ENCODE measurements at regions not wholly inside any gene's neighbourhood (a gene's known extent, or its start where the extent isn't known, plus 50 kb on each side); places are given as distances from the start of the nearest gene placed in this dataset.
A peak's percentile ranks its signal among the peaks of the same experiment; 100 is the strongest.
"Not testable (repeated sequence)": the region's sequence is repeated elsewhere in the genome, so short reads cannot be mapped to it uniquely, and the experiment has no call there.

DNA sequence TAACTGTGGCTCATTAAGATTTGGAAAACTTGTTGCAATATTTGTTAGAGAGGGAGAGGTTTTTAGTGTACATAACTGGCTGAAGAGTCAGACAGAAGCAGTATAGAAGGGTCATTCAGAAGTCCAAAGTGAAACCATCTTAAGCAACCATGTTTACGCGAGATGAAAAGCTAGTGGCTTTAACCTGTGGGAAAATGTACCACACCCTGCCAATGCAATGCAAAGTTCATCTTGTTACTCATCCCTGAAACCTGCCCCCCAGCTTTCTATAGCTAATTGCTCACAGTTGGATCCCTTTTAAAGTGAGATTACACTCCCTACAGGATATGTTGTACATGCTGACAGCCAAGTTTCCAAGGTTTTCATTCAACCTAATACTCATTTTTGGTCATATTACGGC lies 96.7 kb upstream of the RAPGEF2 start:
- no peak for DNase-seq (ENCODE audit: low spot score)

DNA sequence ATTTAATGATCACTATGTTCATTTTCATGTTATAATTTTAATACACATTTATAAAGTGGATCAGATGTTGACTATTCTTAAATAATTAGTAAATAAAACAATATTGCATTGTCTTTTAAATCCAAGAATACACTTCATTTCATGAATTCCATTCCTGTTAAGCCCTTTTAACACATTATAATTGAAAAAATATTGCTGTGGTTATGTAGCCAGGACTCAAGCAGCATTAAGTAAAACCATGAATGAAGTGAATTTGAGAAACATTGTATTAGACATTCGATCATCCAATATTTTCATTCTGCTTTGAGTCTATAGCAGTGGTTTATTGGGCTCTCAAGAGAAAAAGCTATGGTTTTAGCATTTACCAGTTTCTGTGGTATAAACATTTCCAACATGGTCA lies 94.2 kb upstream of the RAPGEF2 start:
- DNase-seq (ENCODE audit: low spot score) = no peak

DNA sequence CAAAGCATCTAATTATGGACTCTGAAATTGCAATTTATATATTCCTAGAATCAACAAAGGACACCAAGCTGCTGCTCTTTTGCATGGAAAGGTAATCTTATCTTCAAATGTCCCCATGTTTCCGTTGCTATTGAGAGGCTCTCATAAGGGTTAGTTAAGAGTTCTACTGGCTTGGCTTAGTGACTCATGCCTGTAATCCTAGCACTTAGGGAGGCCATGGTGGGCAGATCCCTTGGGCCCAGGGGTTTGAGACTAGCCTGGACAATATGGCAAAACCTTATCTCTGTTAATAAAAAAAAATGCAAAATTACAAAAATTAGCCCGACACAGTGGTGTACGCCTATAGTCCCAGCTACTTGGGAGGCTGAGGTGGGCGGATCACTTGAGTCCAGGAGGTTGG lies 93.4 kb upstream of the RAPGEF2 start:
- DNase-seq (ENCODE audit: low spot score) = no peak

GRCh38 chr4:159010100-159010499 lies 92.8 kb upstream of the RAPGEF2 start:
- DNase-seq (ENCODE audit: low spot score) = no peak

DNA sequence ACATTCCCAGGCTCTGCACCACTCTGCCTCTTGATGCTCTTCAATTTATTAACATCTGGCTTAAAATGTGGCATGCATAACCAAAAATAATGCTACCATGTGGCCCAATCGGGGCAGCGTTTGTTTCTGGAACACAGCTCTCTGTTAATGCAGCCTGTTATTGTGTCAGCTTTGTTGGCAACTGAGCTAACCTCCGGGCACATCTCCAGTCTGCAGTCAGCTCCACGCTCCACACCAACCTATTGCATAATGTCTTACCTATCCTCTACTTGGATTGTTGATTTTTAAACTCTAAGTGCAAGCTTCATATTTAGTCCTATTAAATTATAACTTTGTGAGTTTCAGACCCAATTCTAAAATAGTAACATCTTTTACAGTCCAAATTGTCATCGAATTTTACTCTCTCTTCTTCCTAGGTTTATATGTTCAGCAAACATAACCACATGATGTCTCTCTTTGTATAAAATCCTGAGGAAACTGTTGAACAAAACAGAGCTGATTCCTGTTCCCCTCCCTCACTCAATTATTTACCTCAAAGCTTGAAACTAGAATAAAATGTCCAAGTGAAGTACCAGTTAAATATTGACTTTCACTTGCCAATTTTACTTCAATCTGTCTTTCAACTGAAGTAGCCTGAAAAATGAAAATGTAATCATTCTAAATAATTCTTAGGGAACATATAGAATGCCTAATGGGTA lies 92.2 kb upstream of the RAPGEF2 start:
- peak; percentile 27 for DNase-seq (ENCODE audit: low spot score)

DNA sequence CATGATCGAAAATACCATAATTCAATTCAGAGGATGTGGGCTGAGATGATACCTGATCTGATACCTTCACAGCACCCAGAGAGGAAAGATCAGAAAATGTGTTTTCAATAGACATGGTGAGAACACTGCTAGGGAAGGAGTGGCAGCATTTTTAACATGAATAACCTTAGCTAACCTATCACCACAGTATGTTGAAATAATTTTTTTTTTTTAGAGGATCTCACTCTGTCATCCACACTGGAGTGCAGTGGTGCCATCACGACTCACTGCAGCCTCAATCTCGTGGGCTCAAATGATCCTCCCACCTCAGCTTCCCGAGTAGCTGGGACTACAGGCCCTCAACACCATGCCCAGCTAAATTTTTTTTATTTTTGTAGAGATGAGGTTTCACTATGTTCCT lies 90.5 kb upstream of the RAPGEF2 start:
- no peak for DNase-seq (ENCODE audit: low spot score)

DNA sequence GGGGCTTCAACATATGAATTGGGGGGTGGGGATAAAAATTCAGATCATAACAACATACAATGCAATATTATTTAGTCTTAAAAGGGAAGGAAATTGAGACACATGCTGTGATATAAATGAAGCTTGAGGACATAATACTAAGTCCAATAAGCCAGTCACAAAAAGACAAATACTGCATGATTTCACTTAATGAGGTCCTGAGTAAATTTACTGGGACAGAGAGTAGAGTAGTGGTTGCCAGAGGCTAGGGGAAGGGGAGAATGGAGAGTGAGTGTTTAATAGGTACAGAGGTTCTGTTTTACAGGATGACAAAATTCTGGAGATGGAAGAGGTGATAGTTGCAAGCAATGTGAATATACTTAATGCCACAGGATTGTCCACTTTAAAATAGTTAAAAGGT lies 89.2 kb upstream of the RAPGEF2 start:
- no peak for DNase-seq (ENCODE audit: low spot score)

GRCh38 chr4:159014859-159015258 lies 88.0 kb upstream of the RAPGEF2 start:
- no peak for DNase-seq (ENCODE audit: low spot score)

DNA sequence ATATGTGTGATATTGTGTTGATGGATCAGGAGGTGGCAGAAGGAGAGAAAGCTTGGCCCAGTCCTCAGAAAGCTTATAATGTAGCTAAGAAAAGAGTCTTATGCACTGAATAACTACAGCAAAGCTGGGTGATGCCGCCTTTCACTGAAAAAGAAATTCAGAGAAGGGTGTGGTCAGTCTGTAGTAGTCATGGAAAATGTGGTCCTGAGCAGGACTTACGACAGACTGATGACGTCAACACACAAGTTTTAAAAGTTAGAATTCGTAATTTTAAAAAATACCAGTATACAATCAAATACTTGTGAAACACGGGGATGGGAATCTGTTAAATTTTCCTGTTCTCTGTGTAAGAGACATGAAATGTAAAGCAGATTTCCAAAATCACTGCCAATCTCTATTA lies 87.0 kb upstream of the RAPGEF2 start:
- DNase-seq (ENCODE audit: low spot score) = no peak

- no peak for DNase-seq (ENCODE audit: low spot score)
Observed at GRCh38 chr4:159016593-159017024, 86.3 kb upstream of the RAPGEF2 start.

GRCh38 chr4:159017323-159018026 lies 85.4 kb upstream of the RAPGEF2 start:
- no peak for DNase-seq (ENCODE audit: low spot score)

DNA sequence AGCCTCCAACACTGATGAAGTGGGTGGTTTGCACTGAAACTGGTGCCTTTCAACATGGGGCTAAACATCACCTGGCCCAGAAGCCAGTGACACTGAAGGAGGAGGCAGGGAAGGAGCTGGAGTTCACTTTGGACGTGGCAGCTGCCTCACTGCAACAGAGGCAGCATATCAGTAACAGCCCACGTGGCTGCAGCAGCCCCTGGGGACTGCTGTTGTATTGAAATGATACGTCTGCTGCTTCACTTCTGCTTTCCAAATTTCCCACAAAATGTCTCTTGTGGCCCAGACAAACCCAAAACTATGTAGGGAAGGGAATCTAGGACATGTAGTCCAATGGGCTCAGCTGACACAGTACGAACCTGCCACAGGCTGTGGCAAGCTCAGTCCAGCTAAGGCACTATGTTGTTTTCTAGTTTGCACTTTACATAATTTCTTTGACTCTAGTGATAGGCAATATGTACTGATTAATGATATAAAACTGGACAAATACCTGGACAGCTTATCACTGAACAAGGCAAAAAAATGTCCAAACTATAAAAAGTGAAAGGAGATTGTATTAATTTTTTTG lies 84.7 kb upstream of the RAPGEF2 start:
- no peak for DNase-seq (ENCODE audit: low spot score)

DNA sequence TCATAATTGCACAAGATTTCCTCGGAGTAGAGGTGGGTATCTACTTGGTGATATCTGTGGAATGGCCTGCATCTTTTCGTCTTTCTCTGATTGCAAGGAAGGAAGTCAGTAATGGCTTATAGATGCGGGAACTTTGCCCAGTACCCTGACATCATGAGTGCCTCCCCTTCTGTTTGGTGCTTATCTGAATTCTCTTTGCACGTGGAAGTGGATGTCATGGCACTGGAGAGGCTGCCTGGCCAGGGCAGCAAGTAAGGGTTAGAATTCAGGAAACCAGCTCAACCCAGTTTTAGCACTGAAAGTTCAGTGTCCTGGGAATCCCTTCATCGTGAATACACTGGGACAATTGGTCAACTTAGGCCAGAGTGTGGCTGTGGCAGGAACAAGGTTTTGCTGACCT lies 83.5 kb upstream of the RAPGEF2 start:
- DNase-seq (ENCODE audit: low spot score) = no peak

DNA sequence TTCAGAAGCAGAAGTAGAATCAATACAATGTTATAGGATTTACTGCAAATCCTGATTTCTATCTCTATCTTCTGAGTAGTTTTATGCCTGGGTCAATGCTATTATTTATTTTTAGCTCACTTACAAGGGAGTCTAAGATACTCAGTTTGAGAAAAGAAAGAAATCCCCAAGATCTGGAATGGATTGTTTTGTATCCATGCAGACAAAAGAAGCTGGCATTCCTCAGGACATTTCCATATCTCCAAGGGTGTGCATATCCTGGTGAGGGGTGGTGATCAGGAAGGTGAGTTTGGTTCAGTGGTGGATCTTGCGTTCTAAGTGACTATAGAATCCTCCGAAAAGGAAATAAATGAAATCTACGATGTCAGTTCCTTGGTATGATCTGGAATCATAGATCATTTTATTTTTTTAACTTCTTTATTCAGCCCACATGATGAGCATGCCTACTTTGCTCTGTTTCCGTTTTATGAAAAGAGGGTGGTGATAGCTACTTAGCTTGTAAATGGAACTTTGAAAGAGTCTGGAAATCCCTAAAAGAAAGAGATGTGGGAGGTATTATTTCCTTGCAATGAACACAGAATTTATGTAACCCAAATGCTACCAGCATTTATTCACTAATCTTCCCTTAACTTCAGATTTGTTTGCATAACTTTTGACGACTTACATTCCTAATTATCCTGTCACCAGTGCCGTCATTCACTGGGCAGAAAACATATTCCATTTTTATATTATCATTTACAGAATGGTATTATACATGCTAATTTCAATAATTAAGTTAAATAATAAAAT lies 81.1 kb upstream of the RAPGEF2 start:
- no peak for DNase-seq (ENCODE audit: low spot score)

GRCh38 chr4:159023741-159024140 lies 79.1 kb upstream of the RAPGEF2 start:
- DNase-seq (ENCODE audit: low spot score) = no peak

- DNase-seq (ENCODE audit: low spot score) = no peak
Observed at GRCh38 chr4:159024266-159024665, 78.6 kb upstream of the RAPGEF2 start.

GRCh38 chr4:159024828-159025227 lies 78.1 kb upstream of the RAPGEF2 start:
- DNase-seq (ENCODE audit: low spot score) = no peak

GRCh38 chr4:159026329-159026728 lies 76.5 kb upstream of the RAPGEF2 start:
- DNase-seq (ENCODE audit: low spot score) = no peak

DNA sequence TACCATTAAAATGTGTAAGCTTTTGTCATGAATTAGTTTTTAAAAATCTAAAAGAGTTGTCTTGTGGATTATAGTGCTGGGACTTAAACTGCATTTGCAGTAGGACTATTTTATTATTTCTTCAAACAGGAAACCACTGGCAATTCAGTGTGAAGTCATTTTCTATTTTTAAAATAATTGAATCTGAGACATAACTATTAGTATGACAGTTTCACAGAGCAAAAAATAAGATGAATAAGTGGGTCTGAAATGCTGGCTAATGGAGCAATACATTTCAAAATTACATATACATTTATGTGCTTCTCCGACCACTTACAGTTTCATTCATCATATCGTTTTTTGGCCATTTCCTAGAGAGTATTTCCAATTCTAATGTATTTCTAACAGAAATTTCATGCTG lies 75.3 kb upstream of the RAPGEF2 start:
- no peak for DNase-seq (ENCODE audit: low spot score)

GRCh38 chr4:159029481-159029880 lies 73.4 kb upstream of the RAPGEF2 start:
- no peak for DNase-seq (ENCODE audit: low spot score)

DNA sequence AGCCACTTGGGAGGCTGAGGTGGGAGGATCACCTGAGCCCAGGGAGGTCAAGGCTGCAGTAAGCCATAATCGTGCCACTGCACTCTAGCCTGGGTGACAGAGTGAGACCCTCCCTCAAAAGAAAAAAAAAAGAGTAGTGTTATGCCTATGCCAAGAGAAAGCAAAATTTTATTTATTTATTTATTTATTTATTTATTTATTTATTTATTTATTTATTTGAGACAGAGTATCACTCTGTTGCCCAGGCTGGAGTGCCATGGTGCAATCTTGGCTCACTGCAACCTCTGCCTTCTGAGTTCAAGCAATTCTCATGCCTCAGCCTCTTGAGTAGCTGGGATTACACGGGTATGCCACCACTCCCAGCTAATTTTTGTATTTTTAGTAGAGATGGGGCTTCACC lies 72.6 kb upstream of the RAPGEF2 start:
- DNase-seq (ENCODE audit: low spot score) = not testable (repeated sequence)

- DNase-seq (ENCODE audit: low spot score) = no peak
Observed at GRCh38 chr4:159035570-159035969, 67.3 kb upstream of the RAPGEF2 start.

- no peak for DNase-seq (ENCODE audit: low spot score)
Observed at GRCh38 chr4:159038536-159038935, 64.3 kb upstream of the RAPGEF2 start.
